ENCODE measurements at regions not wholly inside any gene's neighbourhood (a gene's known extent, or its start where the extent isn't known, plus 50 kb on each side); places are given as distances from the start of the nearest gene placed in this dataset.
"Not testable (repeated sequence)": the region's sequence is repeated elsewhere in the genome, so short reads cannot be mapped to it uniquely, and the experiment has no call there.

- no peak for DNase-seq
Observed at GRCh38 chr2:125901278-125901677, 754.7 kb upstream of the GYPC start.

GRCh38 chr2:125925891-125926546 is 729.9 kb upstream of the GYPC start:
- DNase-seq, result no peak

- no peak for DNase-seq
Observed at GRCh38 chr2:125935559-125935958, 720.4 kb upstream of the GYPC start.

- DNase-seq, result no peak
Observed at GRCh38 chr2:125942585-125943424, 713.2 kb upstream of the GYPC start.

GRCh38 chr2:125959047-125959446 is 696.9 kb upstream of the GYPC start:
- DNase-seq, result no peak

GRCh38 chr2:125961739-125962138 is 694.2 kb upstream of the GYPC start:
- DNase-seq, result no peak

GRCh38 chr2:125979886-125980285 is 676.1 kb upstream of the GYPC start:
- DNase-seq, result no peak

GRCh38 chr2:125983364-125983763 is 672.6 kb upstream of the GYPC start:
- no peak for DNase-seq

- no peak for DNase-seq
Observed at GRCh38 chr2:126029316-126029715, 626.6 kb upstream of the GYPC start.

GRCh38 chr2:126038861-126039260 is 617.1 kb upstream of the GYPC start:
- DNase-seq, result no peak

- no peak for DNase-seq
Observed at GRCh38 chr2:126041391-126042047, 614.4 kb upstream of the GYPC start.

GRCh38 chr2:126042089-126042488 is 613.9 kb upstream of the GYPC start:
- DNase-seq, result no peak

GRCh38 chr2:126048719-126049118 is 607.2 kb upstream of the GYPC start:
- DNase-seq, result no peak

GRCh38 chr2:126049461-126049860 is 606.5 kb upstream of the GYPC start:
- DNase-seq, result no peak

GRCh38 chr2:126050991-126051736 is 604.8 kb upstream of the GYPC start:
- no peak for DNase-seq

GRCh38 chr2:126051737-126052240 is 604.2 kb upstream of the GYPC start:
- not testable (repeated sequence) for DNase-seq

- DNase-seq, result no peak
Observed at GRCh38 chr2:126059379-126059778, 596.6 kb upstream of the GYPC start.

- no peak for DNase-seq
Observed at GRCh38 chr2:126085011-126085795, 570.8 kb upstream of the GYPC start.

GRCh38 chr2:126100962-126101361 is 555.0 kb upstream of the GYPC start:
- DNase-seq, result no peak

GRCh38 chr2:126106006-126106405 is 550.0 kb upstream of the GYPC start:
- no peak for DNase-seq

- no peak for DNase-seq
Observed at GRCh38 chr2:126107883-126108282, 548.1 kb upstream of the GYPC start.

- no peak for DNase-seq
Observed at GRCh38 chr2:126115975-126116374, 540.0 kb upstream of the GYPC start.
